ENCODE measurements at regions not wholly inside any gene's neighbourhood (a gene's known extent, or its start where the extent isn't known, plus 50 kb on each side); places are given as distances from the start of the nearest gene placed in this dataset.

DNA sequence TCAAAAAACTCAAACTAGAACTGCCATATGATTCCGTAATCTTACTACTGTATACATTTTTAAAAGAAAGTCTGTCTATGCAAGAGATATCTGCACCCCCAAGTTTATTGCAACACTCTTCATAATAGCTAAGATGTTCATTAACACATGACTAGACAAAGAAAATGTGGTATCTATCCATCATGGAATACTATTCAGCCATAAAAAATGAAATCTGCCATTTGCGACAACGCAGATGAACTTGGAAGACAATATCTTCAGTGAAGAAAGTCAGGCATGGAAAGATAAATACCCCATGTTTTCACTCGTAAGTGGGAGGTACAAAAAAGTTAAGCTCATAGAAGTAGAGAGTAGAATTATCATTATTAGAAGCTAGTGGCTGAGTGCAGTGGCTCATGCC lies 87.3 kb upstream of the DHRSX start:
- DNase-seq (ENCODE audit: low read depth in 2 of 2) = no peak
- no peak overlapping the region for H3K4me3 ChIP-seq (replicated peaks in 1 of 2; ENCODE audit: low read depth in 2 of 2, low read length in 2 of 2)
- no peak for TF ChIP-seq CTCF (IDR thresholded peaks at IDR 0.05; ENCODE audit: low read depth, low read length)

DNA sequence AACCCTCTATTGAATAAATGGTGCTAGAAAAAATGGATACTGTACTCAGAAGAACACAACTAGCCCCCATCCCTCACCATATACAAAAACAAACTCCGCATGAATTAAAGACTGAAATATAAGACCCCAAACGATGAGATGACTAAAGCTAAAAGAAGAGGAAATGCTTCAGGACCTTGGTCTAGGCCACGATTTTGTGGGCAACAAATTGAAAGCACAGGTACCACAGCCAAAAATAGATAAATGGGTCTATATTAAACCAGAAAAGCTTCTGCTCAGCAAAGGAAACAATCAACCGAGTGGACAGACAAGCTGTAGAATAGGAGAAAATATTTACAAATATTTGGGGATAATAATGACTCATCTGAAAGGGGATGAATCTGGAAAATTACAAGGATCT lies 86.4 kb upstream of the DHRSX start:
- TF ChIP-seq CTCF (IDR thresholded peaks at IDR 0.05; ENCODE audit: low read depth, low read length) = no peak
- DNase-seq (ENCODE audit: low read depth in 2 of 2) = no peak
- H3K4me3 ChIP-seq (replicated peaks in 1 of 2; ENCODE audit: low read depth in 2 of 2, low read length in 2 of 2) = no peak overlapping the region

- no peak for TF ChIP-seq CTCF (IDR thresholded peaks at IDR 0.05; ENCODE audit: low read depth, low read length)
- no peak overlapping the region for H3K4me3 ChIP-seq (replicated peaks in 1 of 2; ENCODE audit: low read depth in 2 of 2, low read length in 2 of 2)
- DNase-seq (ENCODE audit: low read depth in 2 of 2) = no peak
Measured at GRCh38 chrX:2585158-2585470, 84.3 kb upstream of the DHRSX start.

GRCh38 chrX:2584251-2585157 lies 83.7 kb upstream of the DHRSX start:
- DNase-seq (ENCODE audit: low read depth in 2 of 2) = no peak
- TF ChIP-seq CTCF (IDR thresholded peaks at IDR 0.05; ENCODE audit: low read depth, low read length) = no peak
- no peak overlapping the region for H3K4me3 ChIP-seq (replicated peaks in 1 of 2; ENCODE audit: low read depth in 2 of 2, low read length in 2 of 2)

DNA sequence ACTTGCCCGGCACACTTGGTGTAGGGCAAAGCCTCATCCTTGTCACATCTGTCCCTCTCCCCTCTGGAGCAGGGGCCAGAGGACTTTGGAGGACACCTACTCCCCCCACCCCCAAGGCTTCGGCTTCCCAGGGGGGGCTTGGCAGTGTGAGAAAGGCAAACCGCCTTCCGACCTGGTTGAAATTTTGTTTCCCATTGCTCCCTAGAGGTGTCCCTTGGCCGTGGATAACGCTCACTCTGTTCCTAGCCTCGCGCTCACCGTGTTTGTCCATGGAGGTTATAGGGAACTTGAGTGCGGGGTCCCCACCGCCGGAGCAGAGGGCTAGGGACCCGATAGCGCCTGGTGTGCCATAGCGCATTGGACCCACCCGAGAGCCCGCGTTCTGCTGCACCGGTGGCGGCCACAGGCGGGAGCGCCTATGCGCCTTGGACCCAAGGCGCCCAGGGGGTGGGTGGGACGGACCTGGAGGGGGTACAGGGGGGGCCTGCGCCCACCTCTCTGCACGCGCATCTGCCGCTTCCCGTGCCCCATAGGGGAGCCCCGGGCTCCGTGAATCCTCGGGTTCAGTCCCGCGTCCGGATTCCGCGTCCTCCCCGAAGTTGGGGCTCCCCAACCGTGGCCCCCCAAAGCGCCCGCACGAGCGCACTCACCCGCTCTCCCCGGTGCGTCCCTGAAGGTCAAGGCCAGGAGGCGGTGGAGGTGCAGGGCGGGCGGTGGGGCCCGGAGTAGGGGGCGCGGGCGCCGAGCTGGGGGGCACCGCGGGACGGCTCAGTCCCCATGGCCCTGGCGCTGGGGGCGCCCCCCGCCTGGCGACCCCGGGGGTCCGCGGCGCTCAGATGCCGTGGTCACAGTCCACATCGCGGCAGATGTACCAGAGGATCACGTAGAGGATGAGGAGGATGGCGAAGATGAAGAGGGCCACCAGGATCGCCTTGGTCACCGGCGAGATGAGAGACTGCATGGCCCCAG lies 82.7 kb upstream of the DHRSX start:
- DNase-seq (ENCODE audit: low read depth in 2 of 2) = no peak

GRCh38 chrX:2582667-2583066 lies 81.9 kb upstream of the DHRSX start:
- no peak for TF ChIP-seq CTCF (IDR thresholded peaks at IDR 0.05; ENCODE audit: low read depth, low read length)
- no peak for DNase-seq (ENCODE audit: low read depth in 2 of 2)
- no peak overlapping the region for H3K4me3 ChIP-seq (replicated peaks in 1 of 2; ENCODE audit: low read depth in 2 of 2, low read length in 2 of 2)

More for the DNA sequence above, 82.7 kb upstream of the DHRSX start:
- TF ChIP-seq CTCF (IDR thresholded peaks at IDR 0.05; ENCODE audit: low read depth, low read length) = no peak
- no peak overlapping the region for H3K4me3 ChIP-seq (replicated peaks in 1 of 2; ENCODE audit: low read depth in 2 of 2, low read length in 2 of 2)

All from cardiac fibroblast (primary cell).